ENCODE measurements at regions not wholly inside any gene's neighbourhood (a gene's known extent, or its start where the extent isn't known, plus 50 kb on each side); places are given as distances from the start of the nearest gene placed in this dataset.

DNA sequence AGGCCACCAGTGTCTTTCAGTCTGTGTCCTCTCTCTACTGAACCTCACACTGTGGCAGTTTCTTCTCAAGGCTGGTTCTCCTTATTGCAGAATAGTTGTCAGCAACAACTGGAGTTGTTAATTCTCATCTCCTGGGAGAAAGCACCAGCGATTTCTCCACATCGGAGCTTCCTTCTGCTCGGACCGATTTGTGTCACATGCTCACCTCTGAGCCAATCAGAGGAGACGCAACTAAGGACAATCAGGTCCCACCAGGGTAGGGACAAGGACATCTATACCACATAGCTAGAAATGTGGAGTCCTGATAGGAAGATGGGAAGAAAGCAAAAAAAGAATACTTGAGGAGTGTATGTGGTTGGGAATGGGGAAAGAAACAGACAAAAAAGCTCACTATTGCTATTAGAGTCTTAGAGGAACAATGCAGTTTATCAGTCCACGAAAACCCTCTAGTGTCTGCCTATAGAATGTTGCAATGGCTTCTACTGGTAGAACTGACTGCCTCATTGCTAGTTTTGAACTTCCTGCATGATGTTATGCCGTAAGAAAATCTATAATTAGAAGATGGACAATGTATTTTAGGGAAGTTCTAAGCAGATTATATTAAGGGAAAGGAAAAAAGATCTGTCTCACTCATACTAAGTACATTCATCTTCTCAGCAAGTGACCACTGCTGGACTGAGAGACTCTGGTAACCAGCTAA, 169.7 kb downstream of the CDCA7 start:
- TF ChIP-seq, protein P1, sequence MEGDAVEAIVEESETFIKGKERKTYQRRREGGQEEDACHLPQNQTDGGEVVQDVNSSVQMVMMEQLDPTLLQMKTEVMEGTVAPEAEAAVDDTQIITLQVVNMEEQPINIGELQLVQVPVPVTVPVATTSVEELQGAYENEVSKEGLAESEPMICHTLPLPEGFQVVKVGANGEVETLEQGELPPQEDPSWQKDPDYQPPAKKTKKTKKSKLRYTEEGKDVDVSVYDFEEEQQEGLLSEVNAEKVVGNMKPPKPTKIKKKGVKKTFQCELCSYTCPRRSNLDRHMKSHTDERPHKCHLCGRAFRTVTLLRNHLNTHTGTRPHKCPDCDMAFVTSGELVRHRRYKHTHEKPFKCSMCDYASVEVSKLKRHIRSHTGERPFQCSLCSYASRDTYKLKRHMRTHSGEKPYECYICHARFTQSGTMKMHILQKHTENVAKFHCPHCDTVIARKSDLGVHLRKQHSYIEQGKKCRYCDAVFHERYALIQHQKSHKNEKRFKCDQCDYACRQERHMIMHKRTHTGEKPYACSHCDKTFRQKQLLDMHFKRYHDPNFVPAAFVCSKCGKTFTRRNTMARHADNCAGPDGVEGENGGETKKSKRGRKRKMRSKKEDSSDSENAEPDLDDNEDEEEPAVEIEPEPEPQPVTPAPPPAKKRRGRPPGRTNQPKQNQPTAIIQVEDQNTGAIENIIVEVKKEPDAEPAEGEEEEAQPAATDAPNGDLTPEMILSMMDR (IDR thresholded peaks at IDR 0.05; ENCODE audit: low read depth, low read length, poor library complexity, severe bottlenecking) = no peak
- no peak for TF ChIP-seq EZH2phosphoT487 (IDR thresholded peaks at IDR 0.05; ENCODE audit: borderline replicate concordance, low read length)
